Ascending aorta (tissue), 2 donors: ENCODE measurements at regions not wholly inside any gene's neighbourhood (a gene's known extent, or its start where the extent isn't known, plus 50 kb on each side); places are given as distances from the start of the nearest gene placed in this dataset.

Experiments used
- DNase-seq, 2 donors: peaks; one replicate each; pipeline ENCODE4 v3.0.0-alpha.2; 2019; ENCODE audit warnings: low spot score in 2 of 2
- H3K27ac ChIP-seq, 2 donors: fragments of 200-600 bp; sonication (generic); one replicate each; pipeline ENCODE4 v1.5.1; 2016 to 2017; ENCODE audit warnings: mild to moderate bottlenecking in 1 of 2
- H3K27me3 ChIP-seq: fragments of 200-600 bp; sonication (generic); one replicate; pipeline ENCODE4 v1.5.1; 2017
- H3K36me3 ChIP-seq, 2 donors: fragments of 200-600 bp; sonication (generic); one replicate each; pipeline ENCODE4 v1.5.1; 2016
- H3K4me1 ChIP-seq, 2 donors: fragments of 200-600 bp; sonication (generic); one replicate each; pipeline ENCODE4 v1.5.1; 2016 to 2017; ENCODE audit warnings: mild to moderate bottlenecking in 1 of 2
- H3K4me3 ChIP-seq, 2 donors: fragments of 200-600 bp; sonication (generic); one replicate each; pipeline ENCODE4 v1.5.1; 2016 to 2017; ENCODE audit warnings: mild to moderate bottlenecking in 1 of 2
- H3K9me3 ChIP-seq, 2 donors: fragments of 200-600 bp; sonication (generic); one replicate each; pipeline ENCODE4 v1.5.1; 2016
- CTCF ChIP-seq, 3 experiments: fragments of 200-600 bp in 2 of 3; fragments of 450-650 bp in 1 of 3; sonication (generic) in 2 of 3; IDR thresholded peaks; one replicate each; pipeline ENCODE4 v1.5.1; 2016 to 2019; ENCODE audit warnings: antibody characterized with exemption in 3 of 3, mild to moderate bottlenecking in 1 of 3, moderate library complexity in 1 of 3
- intact Hi-C: fragments of 100-400 bp; cut with DNase I; formaldehyde crosslinking; loops from one replicate; pipeline ENCODE4 v1.15.1; 2023

GRCh38 chr12:91483471-91483985 lies 300.9 kb upstream of the DCN start:
- no peak for DNase-seq
- Histone ChIP-seq H3K36me3 (no peaks in the 10 kb centered on the region), H3K27ac (no peak overlapping the region), H3K9me3 (no peaks in the 10 kb centered on the region), H3K4me1 (no peaks in the 10 kb centered on the region), H3K27me3 (no peaks in the 10 kb centered on the region), H3K4me3 (no peak overlapping the region)
- intact Hi-C loops: no loop called here
- no peak for TF ChIP-seq CTCF (IDR thresholded peaks at IDR 0.05)

- no peak for DNase-seq
- no peak overlapping the region for H3K27ac ChIP-seq
- no peaks in the 10 kb centered on the region for H3K27me3 ChIP-seq
- no peaks in the 10 kb centered on the region for H3K9me3 ChIP-seq
- H3K4me1 ChIP-seq: no peaks in the 10 kb centered on the region
- H3K4me3 ChIP-seq: no peak overlapping the region
- intact Hi-C loops: no loop called here
- TF ChIP-seq CTCF (IDR thresholded peaks at IDR 0.05): no peak
- H3K36me3 ChIP-seq: no peaks in the 10 kb centered on the region
Measured at GRCh38 chr12:91482231-91482630, 299.6 kb upstream of the DCN start.

GRCh38 chr12:91478500-91478899 lies 295.9 kb upstream of the DCN start:
- Histone ChIP-seq H3K9me3 (no peaks in the 10 kb centered on the region), H3K4me3 (no peak overlapping the region), H3K36me3 (no peaks in the 10 kb centered on the region), H3K27me3 (no peaks in the 10 kb centered on the region), H3K4me1 (no peaks in the 10 kb centered on the region), H3K27ac (no peak overlapping the region)
- intact Hi-C loops: no loop called here
- DNase-seq: no peak
- no peak for TF ChIP-seq CTCF (IDR thresholded peaks at IDR 0.05)

GRCh38 chr12:91467686-91468085 lies 285.1 kb upstream of the DCN start:
- no peak overlapping the region for H3K27ac ChIP-seq
- no peak overlapping the region for H3K4me3 ChIP-seq
- no peaks in the 10 kb centered on the region for H3K27me3 ChIP-seq
- no peaks in the 10 kb centered on the region for H3K4me1 ChIP-seq
- H3K9me3 ChIP-seq: peaks cover 0 to 5% of the 10 kb centered on the region in 2 donors
- DNase-seq: no peak
- TF ChIP-seq CTCF (IDR thresholded peaks at IDR 0.05): no peak
- intact Hi-C loops: no loop called here
- H3K36me3 ChIP-seq: no peaks in the 10 kb centered on the region

- no peak for TF ChIP-seq CTCF (IDR thresholded peaks at IDR 0.05)
- Histone ChIP-seq H3K9me3 (peaks cover 0 to 5% of the 10 kb centered on the region in 2 donors), H3K36me3 (no peaks in the 10 kb centered on the region), H3K27me3 (no peaks in the 10 kb centered on the region), H3K4me3 (no peak overlapping the region), H3K27ac (no peak overlapping the region), H3K4me1 (no peaks in the 10 kb centered on the region)
- no peak for DNase-seq
- intact Hi-C loops: no loop called here
Measured at GRCh38 chr12:91461061-91461460, 278.4 kb upstream of the DCN start.

GRCh38 chr12:91460469-91460868 lies 277.9 kb upstream of the DCN start:
- DNase-seq: no peak
- TF ChIP-seq CTCF (IDR thresholded peaks at IDR 0.05): no peak
- H3K27me3 ChIP-seq: no peaks in the 10 kb centered on the region
- no peaks in the 10 kb centered on the region for H3K4me1 ChIP-seq
- H3K36me3 ChIP-seq: no peaks in the 10 kb centered on the region
- no peak overlapping the region for H3K27ac ChIP-seq
- peaks cover 0 to 2% of the 10 kb centered on the region in 2 donors for H3K9me3 ChIP-seq
- H3K4me3 ChIP-seq: no peak overlapping the region
- intact Hi-C loops: no loop called here
